Fibroblast of lung (primary cell): ENCODE measurements at regions not wholly inside any gene's neighbourhood (a gene's known extent, or its start where the extent isn't known, plus 50 kb on each side); places are given as distances from the start of the nearest gene placed in this dataset.

Experiments
- DNase-seq, 2 donors: peaks; one replicate each; pipeline versions ENCODE4 v3.0.0 to v3.0.0-alpha.2; 2010; ENCODE audit warnings: low read depth in 2 of 2
- H2AFZ ChIP-seq: 2 replicates; pipeline ENCODE4 v1.5.1; 2012; ENCODE audit warnings: low read length, control low read depth, inconsistent platforms
- H3K27ac ChIP-seq: 2 replicates; pipeline ENCODE4 v1.5.1; 2011; ENCODE audit warnings: low read length, control low read depth; ENCODE audit not compliant: insufficient read depth
- H3K27me3 ChIP-seq: 2 replicates; pipeline ENCODE4 v1.5.1; 2011; ENCODE audit warnings: mild to moderate bottlenecking, low read length; ENCODE audit not compliant: control insufficient read depth, insufficient read depth
- H3K36me3 ChIP-seq: 2 replicates; pipeline ENCODE4 v1.5.1; 2011; ENCODE audit warnings: low read length; ENCODE audit not compliant: control insufficient read depth, insufficient read depth
- H3K4me1 ChIP-seq: 2 replicates; pipeline ENCODE4 v1.5.1; 2011; ENCODE audit warnings: low read length; ENCODE audit not compliant: control insufficient read depth, insufficient read depth; ENCODE audit errors: extremely low read depth
- H3K4me2 ChIP-seq: 2 replicates; pipeline ENCODE4 v1.5.1; 2011; ENCODE audit warnings: low read length, control low read depth; ENCODE audit not compliant: insufficient read depth; ENCODE audit errors: extremely low read depth
- H3K4me3 ChIP-seq, 4 experiments: fragments of 200-600 bp in 1 of 4; sonication (generic) in 1 of 4; replicated peaks in 1 of 4; 2 replicates each; pipeline ENCODE4 v1.5.1; 2011 to 2016; ENCODE audit warnings: low read length in 4 of 4, low read depth in 3 of 4, mild to moderate bottlenecking in 3 of 4, control low read depth in 2 of 4, inconsistent platforms in 1 of 4, mixed read lengths in 1 of 4; ENCODE audit not compliant: insufficient read depth in 1 of 4; ENCODE audit errors: control extremely low read depth in 1 of 4
- H3K79me2 ChIP-seq: 2 replicates; pipeline ENCODE4 v1.5.1; 2012; ENCODE audit warnings: mild to moderate bottlenecking, low read length, inconsistent platforms; ENCODE audit not compliant: control insufficient read depth, insufficient read depth
- H3K9ac ChIP-seq: 2 replicates; pipeline ENCODE4 v1.5.1; 2011; ENCODE audit warnings: mild to moderate bottlenecking, low read length, control low read depth; ENCODE audit not compliant: insufficient read depth
- H3K9me3 ChIP-seq: 2 replicates; pipeline ENCODE4 v1.5.1; 2012; ENCODE audit warnings: low read depth, low read length; ENCODE audit not compliant: control insufficient read depth, insufficient read depth
- H4K20me1 ChIP-seq: 2 replicates; pipeline ENCODE4 v1.5.1; 2011; ENCODE audit warnings: low read length; ENCODE audit not compliant: control insufficient read depth, insufficient read depth; ENCODE audit errors: extremely low read depth
- CTCF ChIP-seq, 2 donors: IDR thresholded peaks in 1 of 2; conservative IDR thresholded peaks in 1 of 2; 1 replicate in 1 of 2; 2 replicates in 1 of 2; pipeline ENCODE4 v1.5.1; 2011 to 2012; ENCODE audit warnings: low read length in 2 of 2, control low read depth in 1 of 2, inconsistent platforms in 1 of 2, low read depth in 1 of 2, mild to moderate bottlenecking in 1 of 2
- EZH2 ChIP-seq: IDR thresholded peaks from 2 replicates; pipeline ENCODE4 v1.5.1; 2012; ENCODE audit warnings: low read length, control low read depth, mild to moderate bottlenecking; ENCODE audit errors: missing control alignments

GRCh38 chr6:22124756-22125155 lies 172.1 kb downstream of the PRL start:
- no peak overlapping the region for H3K4me3 ChIP-seq
- no peaks in the 10 kb centered on the region for H3K36me3 ChIP-seq
- no peak overlapping the region for H3K27ac ChIP-seq
- H2AFZ ChIP-seq, result no peak overlapping the region
- no peaks in the 10 kb centered on the region for H3K9me3 ChIP-seq
- TF ChIP-seq CTCF (conservative IDR thresholded peaks at IDR 0.05 in 1 of 2, IDR thresholded peaks at IDR 0.05 in 1 of 2; ENCODE audit: low read depth in 1 of 2, low read length in 2 of 2) (no peak), EZH2 (no peak)
- H3K79me2 ChIP-seq, result no peaks in the 10 kb centered on the region
- H3K9ac ChIP-seq, result no peak overlapping the region
- H3K4me1 ChIP-seq, result no peaks in the 10 kb centered on the region
- H4K20me1 ChIP-seq, result no peaks in the 10 kb centered on the region
- H3K27me3 ChIP-seq, result no peaks in the 10 kb centered on the region
- DNase-seq, result no peak
- H3K4me2 ChIP-seq, result no peak overlapping the region

- Histone ChIP-seq H3K36me3 (no peaks in the 10 kb centered on the region), H3K27me3 (no peaks in the 10 kb centered on the region), H3K27ac (no peak overlapping the region), H2AFZ (no peak overlapping the region), H3K4me1 (no peaks in the 10 kb centered on the region), H3K79me2 (no peaks in the 10 kb centered on the region), H4K20me1 (no peaks in the 10 kb centered on the region), H3K9me3 (no peaks in the 10 kb centered on the region), H3K9ac (no peak overlapping the region), H3K4me2 (no peak overlapping the region), H3K4me3 (no peak overlapping the region)
- no peak for DNase-seq
- TF ChIP-seq CTCF (conservative IDR thresholded peaks at IDR 0.05 in 1 of 2, IDR thresholded peaks at IDR 0.05 in 1 of 2; ENCODE audit: low read depth in 1 of 2, low read length in 2 of 2) (no peak), EZH2 (no peak)
Observed at GRCh38 chr6:22126910-22127309, 169.9 kb downstream of the PRL start.

- TF ChIP-seq EZH2, result no peak
- no peak for TF ChIP-seq CTCF (conservative IDR thresholded peaks at IDR 0.05 in 1 of 2, IDR thresholded peaks at IDR 0.05 in 1 of 2; ENCODE audit: low read depth in 1 of 2, low read length in 2 of 2)
- Histone ChIP-seq H3K4me3 (no peak overlapping the region), H4K20me1 (no peaks in the 10 kb centered on the region), H3K4me1 (no peaks in the 10 kb centered on the region), H3K36me3 (no peaks in the 10 kb centered on the region), H2AFZ (no peak overlapping the region), H3K27me3 (no peaks in the 10 kb centered on the region), H3K79me2 (no peaks in the 10 kb centered on the region), H3K4me2 (no peak overlapping the region), H3K9ac (no peak overlapping the region), H3K27ac (no peak overlapping the region), H3K9me3 (no peaks in the 10 kb centered on the region)
- peak in 1 of 2 donors; percentile 30 for DNase-seq
Observed at GRCh38 chr6:22129751-22130150, 167.1 kb downstream of the PRL start.
